ENCODE measurements at regions not wholly inside any gene's neighbourhood (a gene's known extent, or its start where the extent isn't known, plus 50 kb on each side); places are given as distances from the start of the nearest gene placed in this dataset.

- TF ChIP-seq EZH2 (IDR thresholded peaks at IDR 0.05; ENCODE audit: low read depth) (no peak), CTCF (conservative IDR thresholded peaks at IDR 0.05) (no peak)
Observed at GRCh38 chr2:18467749-18468360, 92.6 kb downstream of the RDH14 start.

Measured in PC-9 (cell line).